ENCODE measurements at regions not wholly inside any gene's neighbourhood (a gene's known extent, or its start where the extent isn't known, plus 50 kb on each side); places are given as distances from the start of the nearest gene placed in this dataset.
"Not testable (repeated sequence)": the region's sequence is repeated elsewhere in the genome, so short reads cannot be mapped to it uniquely, and the experiment has no call there.

DNA sequence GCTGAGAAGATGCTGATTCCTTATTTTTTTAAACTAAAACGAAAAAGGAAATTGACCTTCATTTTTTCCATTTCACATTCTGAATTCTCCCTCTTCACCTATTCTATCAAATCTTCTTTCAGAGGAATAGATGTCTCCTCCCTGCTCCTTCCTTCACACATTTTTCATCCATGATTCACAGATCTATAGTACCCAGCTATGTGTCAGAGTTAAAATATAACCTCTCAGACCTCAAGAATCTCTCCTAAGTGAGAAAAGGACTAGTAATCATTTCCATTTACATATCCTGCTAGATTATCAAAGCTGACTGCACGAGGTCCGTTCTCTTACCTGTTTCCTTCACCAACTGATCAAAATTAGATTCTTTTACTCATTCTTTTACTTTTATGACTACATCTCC lies 1297.6 kb upstream of the ALCAM start:
- no peak for DNase-seq

DNA sequence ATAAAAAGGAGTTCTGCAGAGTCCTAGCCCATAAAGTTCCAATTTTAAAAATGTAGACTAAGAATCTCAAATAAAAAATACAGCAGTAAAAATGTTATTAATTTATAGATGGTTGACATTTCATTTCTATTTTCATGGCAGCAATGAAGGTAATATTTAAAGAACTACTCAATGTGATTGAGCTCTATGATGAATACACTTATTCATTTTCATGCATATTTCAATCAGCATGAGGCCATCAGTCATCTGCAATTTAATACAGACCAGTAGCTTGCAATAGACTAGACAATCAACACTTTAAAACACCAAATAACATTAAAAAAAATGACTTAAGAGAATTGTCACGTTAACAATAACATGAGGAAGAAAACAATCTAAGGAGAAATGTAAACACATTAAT lies 1295.8 kb upstream of the ALCAM start:
- DNase-seq, result no peak

DNA sequence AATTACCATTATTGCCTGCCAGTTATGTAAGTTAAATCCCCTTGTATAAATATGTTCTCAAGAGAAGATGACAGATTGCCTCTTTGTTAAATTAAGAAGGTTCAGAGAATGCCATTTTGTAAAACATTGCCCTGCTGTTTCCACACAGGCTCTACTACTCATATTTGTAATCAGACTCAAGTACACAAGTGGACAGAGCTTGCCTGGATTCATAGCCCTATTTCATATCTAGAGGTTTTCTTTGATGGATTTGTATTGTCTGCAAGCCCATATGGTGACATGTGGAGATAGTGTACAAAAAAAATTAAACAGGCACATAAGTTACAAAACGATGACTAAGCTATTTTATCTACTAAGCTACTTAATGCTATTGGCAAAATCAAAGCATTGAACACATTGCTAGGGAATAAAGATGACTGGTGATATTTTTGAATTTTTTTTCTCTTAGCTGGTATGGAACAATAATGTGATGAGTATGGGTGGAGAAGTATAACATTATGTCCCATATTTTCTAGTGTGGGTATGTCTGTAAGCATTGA lies 1286.6 kb upstream of the ALCAM start:
- DNase-seq, result no peak

DNA sequence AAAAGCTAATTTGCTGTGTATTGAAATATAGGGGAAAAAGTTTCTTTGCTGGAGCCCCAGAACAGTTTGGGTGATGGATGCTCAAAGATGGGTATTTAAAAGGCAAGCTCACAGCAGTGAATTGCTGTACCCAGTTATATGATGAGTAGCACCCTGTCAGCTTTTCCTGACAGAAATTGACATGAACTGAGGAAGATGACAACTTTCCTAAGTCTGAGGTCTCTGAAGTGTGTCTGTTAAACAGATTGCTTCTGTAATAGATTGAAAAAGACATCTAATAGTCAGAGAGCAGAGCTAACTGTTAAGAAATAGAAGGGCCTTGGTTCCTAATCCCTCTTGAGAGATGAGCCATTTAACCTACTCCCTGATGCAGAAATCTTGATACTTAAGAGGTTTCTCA lies 1278.0 kb upstream of the ALCAM start:
- no peak for DNase-seq

DNA sequence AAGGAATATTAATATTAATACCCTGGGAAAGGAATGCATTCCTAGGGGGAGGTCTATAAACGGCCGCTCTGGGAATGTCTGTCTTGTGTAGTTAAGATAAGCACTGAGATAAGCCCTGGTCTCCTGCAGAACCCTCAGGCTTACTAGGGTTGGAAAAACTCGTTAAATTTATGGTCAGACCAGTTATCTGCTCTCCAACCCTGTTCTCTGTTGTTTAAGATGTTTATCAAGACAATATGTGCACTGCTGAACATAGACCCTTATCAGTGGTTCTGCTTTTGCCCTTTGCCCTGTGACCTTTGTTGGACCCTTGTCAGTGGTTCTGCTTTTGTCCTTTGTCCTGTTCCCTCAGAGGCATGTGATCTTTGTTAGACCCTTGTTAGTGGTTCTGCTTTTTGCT lies 1276.7 kb upstream of the ALCAM start:
- not testable (repeated sequence) for DNase-seq

GRCh38 chr3:104101736-104102135 lies 1265.0 kb upstream of the ALCAM start:
- no peak for DNase-seq

GRCh38 chr3:104102386-104102785 lies 1264.3 kb upstream of the ALCAM start:
- no peak for DNase-seq

- no peak for DNase-seq
Measured at GRCh38 chr3:104106276-104106675, 1260.4 kb upstream of the ALCAM start.

DNA sequence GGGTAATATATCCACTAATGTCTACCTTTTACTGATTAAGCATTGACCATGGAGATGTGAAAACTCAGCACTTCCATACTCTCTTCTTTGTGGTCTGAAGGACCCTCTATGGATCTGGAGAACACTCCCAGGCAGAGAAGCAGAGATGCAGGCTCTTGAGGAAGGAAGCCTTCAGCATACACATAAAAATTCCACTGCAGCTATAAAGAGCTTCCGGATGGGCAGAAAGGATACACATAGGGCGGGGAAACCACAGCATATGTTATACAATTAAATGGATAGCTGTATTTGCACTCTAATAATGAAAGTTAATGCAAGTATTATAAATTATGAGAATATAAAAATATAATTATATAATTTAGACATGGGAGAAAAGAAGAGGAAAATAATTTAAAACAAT lies 1258.2 kb upstream of the ALCAM start:
- no peak for DNase-seq

DNA sequence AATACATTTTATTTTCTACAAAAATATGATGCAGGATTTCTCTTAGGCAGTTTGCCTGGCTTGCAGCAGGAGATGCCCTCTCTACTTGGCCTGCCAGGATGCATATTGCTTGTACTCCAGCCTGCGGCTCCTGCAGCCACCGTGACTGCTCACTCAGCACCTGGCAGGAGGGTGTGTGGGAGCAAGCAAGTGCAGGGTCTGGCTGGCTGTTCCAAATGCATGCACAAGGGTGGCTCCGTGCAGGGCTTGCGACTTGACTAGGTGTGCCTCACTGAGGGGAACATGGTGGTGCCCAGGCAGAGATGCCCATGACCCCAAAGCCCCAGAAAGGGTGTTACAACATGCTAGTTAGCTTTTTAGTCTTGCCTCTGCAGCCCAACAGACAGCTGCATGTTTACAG lies 1240.2 kb upstream of the ALCAM start:
- DNase-seq, result no peak

DNA sequence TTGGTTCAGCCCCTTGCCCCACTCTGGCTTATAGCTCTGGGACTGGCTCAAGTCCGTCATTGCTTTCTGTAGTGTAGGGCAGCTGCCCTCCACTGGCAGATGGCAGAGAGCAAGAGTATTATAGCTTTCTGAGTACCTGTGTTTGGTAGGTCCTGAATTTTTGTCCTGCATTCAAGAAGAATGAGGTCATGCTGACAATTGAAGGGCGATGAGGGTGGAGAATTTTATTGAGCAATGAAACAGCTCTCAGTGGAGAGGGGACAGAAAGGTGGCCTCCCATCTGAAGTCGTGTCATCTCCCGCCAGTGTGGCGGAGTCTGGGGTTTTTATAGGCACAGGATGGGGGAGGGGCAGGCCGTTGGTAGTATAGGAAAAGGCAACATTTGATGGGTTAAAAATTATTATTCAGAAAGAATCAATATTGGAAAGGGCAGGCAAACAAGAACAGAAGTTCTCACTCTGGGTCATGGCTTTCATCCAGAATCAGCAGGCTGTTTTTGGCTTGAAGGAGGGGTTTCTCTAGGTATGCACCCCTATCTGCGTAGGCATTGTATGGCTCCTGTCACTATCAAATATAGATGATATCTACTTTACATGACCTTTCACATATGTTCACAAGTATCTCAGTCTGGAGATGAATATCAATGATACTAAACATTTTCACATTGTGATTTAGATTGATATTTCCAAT lies 1239.7 kb upstream of the ALCAM start:
- DNase-seq, result no peak

GRCh38 chr3:104127830-104128229 lies 1238.9 kb upstream of the ALCAM start:
- DNase-seq, result no peak

- no peak for DNase-seq
Measured at GRCh38 chr3:104132566-104133403, 1233.9 kb upstream of the ALCAM start.

- no peak for DNase-seq
Measured at GRCh38 chr3:104133630-104134029, 1233.1 kb upstream of the ALCAM start.

DNA sequence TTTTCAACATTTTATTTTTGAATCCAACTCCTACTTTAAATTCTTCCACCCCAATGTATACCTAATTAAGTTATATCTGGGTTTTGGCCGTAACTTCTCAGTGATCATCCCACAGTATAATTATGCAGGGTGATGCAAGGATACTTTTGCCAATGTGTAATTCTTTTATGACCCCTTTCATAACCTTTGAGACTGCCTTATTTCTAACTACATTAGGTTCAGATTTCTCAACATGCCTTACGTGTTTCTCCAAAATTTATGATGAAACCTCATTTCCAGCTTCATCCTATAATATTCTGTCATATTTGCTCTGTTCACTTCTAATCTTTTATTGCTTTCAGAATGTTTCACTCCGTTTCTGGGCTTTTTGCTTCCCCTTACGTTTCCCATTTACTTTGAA lies 1229.6 kb upstream of the ALCAM start:
- no peak for DNase-seq

GRCh38 chr3:104145164-104145563 lies 1221.5 kb upstream of the ALCAM start:
- no peak for DNase-seq

DNA sequence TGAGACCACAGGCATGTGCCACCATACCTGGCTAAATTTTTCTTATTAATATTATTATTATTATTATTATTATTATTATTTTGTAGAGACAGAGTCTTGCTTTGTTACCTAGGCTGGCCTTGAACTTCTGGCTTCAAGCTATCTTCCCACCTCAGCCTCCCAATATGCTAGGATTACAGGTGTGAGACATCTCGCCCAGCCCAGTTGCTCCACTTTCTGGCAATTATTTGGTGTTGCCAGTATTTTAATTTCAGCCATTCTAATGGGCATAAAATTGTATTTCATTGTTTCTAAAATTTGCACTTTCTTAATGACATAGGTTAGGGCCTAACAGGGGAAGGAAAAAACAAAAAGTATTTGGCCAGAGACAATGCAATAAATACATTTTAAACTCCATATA lies 1217.6 kb upstream of the ALCAM start:
- DNase-seq, result no peak

DNA sequence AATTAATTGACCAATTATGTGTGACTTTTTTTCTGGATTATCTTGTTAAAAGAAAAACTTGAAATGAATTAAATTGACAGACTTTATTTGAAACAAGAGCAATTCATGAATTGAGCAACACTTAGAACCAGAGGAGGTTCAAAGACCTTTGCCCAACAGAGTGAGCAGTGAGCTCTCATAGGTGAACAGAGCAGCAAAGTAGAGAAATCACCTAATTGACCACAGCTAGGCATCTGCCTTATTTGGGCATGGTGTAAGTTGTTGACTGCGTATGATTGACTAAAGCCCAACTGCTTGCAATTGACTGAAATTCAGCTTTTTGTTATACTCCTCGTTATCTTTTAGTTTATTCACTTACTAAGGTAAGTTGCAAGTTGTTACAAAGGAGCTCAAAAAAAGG lies 1216.0 kb upstream of the ALCAM start:
- no peak for DNase-seq

DNA sequence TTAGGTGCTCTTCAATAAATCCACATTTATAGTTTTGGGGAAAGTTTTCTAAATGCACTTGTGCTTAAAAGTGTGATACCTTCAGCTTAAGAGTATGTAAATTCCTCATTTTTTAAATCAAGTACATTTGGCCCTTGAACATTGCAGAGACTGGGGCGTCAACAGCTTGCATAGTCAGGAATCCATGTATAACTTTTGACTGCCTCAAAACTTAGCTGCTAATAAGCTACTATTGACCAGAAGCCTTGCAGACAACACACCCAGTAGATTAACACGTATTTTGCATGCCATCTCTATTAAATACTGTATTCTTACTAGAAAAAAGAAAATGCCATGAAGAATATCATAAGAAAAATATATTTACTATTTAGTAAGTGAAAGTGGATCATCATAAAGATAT lies 1211.8 kb upstream of the ALCAM start:
- DNase-seq, result no peak

DNA sequence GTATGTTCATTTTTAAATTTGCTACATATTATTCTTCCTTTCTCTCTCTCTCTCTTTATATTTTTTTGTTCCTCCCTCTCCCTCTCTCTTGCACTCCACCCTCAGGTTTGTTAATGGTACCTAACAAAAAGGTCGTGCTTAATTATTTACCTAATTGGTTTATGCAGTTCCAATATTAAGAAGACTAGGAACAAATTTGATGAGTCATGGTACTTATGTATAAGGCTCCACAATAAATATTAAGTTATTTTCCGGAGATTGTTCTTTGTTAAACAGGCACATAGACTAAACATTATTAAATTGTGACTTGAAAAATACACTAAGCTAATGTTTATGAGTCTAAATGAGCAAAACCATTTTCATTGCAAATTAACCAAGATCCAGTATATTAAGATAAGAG lies 1200.8 kb upstream of the ALCAM start:
- no peak for DNase-seq

DNA sequence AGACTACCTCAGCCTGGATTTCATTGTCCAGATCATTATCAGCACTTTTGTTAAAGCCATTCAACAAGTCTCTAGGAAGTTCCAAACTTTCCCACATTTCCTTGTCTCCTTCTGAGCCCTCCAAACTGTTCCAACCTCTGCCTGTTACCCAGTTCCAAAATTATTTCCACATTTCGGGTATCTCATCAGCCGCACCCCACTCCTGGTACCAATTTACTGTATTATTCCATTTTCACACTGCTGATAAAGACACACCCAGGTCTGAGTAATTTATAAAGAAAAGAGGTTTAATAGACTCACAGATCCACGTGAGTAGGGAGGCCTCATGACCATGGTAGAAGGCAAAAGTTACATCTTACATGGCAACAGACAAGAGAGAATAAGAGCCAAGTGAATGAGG lies 1198.3 kb upstream of the ALCAM start:
- no peak for DNase-seq

GRCh38 chr3:104175696-104176095 lies 1191.0 kb upstream of the ALCAM start:
- no peak for DNase-seq

DNA sequence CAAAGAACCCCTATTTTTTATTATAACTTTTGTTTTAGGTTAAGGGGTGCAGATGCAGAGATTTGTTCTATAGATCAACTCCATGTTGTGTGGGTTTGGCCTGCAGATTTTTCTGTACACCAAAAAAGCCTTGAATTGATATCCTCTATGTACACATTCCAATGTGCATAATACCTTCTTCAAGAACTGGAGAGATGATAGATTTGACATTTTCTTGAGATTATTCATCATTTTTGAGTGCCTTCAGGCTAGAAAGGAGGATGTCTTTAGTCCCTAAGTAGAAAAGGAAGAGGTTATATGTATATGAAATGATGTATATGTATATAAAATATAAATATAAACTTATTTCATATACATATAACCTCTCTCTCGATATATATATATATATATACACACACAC lies 1190.0 kb upstream of the ALCAM start:
- DNase-seq, result no peak

DNA sequence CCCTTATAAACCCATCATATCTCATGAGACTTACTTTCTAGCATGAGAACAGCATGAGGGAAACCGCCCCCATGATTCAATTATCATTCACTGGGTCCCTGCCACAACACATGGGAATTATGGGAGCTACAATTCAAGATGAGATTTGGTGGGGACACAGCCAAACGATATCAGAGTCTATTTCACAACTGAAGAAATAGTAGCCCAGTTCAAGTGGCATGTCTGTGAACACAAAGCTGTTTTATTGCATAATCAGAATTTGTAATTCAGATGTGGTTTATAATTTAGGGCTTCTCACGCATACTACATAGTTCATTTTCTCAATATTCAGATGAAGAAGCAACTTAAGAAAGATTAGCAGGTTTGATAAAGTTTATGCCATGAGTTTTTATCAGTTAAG lies 1188.0 kb upstream of the ALCAM start:
- DNase-seq, result no peak

Measured in GOT3 (cell line).